ENCODE measurements at regions not wholly inside any gene's neighbourhood (a gene's known extent, or its start where the extent isn't known, plus 50 kb on each side); places are given as distances from the start of the nearest gene placed in this dataset.
"Not testable (repeated sequence)": the region's sequence is repeated elsewhere in the genome, so short reads cannot be mapped to it uniquely, and the experiment has no call there.

GRCh38 chr3:145307272-145307671 lies 853.7 kb downstream of the PLOD2 start:
- H3K9ac ChIP-seq (ENCODE audit: low read length) = no peak overlapping the region
- TF ChIP-seq POLR2AphosphoS5 (IDR thresholded peaks at IDR 0.05) (no peak), TAF1 (IDR thresholded peaks at IDR 0.05; ENCODE audit: low read depth) (no peak), CTCF (IDR thresholded peaks at IDR 0.05; ENCODE audit: poor library complexity, severe bottlenecking) (no peak), RAD21 (conservative IDR thresholded peaks at IDR 0.05) (no peak), MXI1 (conservative IDR thresholded peaks at IDR 0.05; ENCODE audit: poor library complexity, severe bottlenecking) (no peak), EP300 (conservative IDR thresholded peaks at IDR 0.05; ENCODE audit: poor library complexity, severe bottlenecking) (no peak), SMC3 (conservative IDR thresholded peaks at IDR 0.05; ENCODE audit: poor library complexity) (no peak), EZH2 (IDR thresholded peaks at IDR 0.05; ENCODE audit: borderline replicate concordance, insufficient read depth, low read length, poor library complexity, severe bottlenecking) (no peak), REST (IDR thresholded peaks at IDR 0.05; ENCODE audit: borderline replicate concordance) (no peak)

GRCh38 chr3:145313751-145314150 lies 847.2 kb downstream of the PLOD2 start:
- Histone ChIP-seq H3K9ac (ENCODE audit: low read length) (no peak overlapping the region), H2AFZ (ENCODE audit: low read depth, low read length) (no peak overlapping the region), H3K36me3 (ENCODE audit: insufficient read depth, low read length) (no peaks in the 10 kb centered on the region), H4K20me1 (ENCODE audit: insufficient read depth) (no peaks in the 10 kb centered on the region), H3K27ac (ENCODE audit: low read length) (no peak overlapping the region), H3F3A (ENCODE audit: insufficient read depth, low read length, poor library complexity, severe bottlenecking) (no peaks in the 10 kb centered on the region), H3K4me2 (ENCODE audit: low read length) (no peak overlapping the region), H3K79me2 (replicated peaks; ENCODE audit: insufficient read depth, low read length) (no peaks in the 10 kb centered on the region), H3K27me3 (ENCODE audit: insufficient read depth, low read depth, low read length) (no peaks in the 10 kb centered on the region), H3K9me2 (ENCODE audit: insufficient read depth, low read length) (no peaks in the 10 kb centered on the region), H3K4me3 (ENCODE audit: low read length) (no peak overlapping the region), H3K9me3 (ENCODE audit: low read length) (no peaks in the 10 kb centered on the region)
- TF ChIP-seq MXI1 (conservative IDR thresholded peaks at IDR 0.05; ENCODE audit: poor library complexity, severe bottlenecking) (no peak), POLR2AphosphoS5 (IDR thresholded peaks at IDR 0.05) (no peak), TAF1 (IDR thresholded peaks at IDR 0.05; ENCODE audit: low read depth) (no peak), CTCF (IDR thresholded peaks at IDR 0.05; ENCODE audit: poor library complexity, severe bottlenecking) (no peak), RAD21 (conservative IDR thresholded peaks at IDR 0.05) (no peak), REST (IDR thresholded peaks at IDR 0.05; ENCODE audit: borderline replicate concordance) (no peak), EP300 (conservative IDR thresholded peaks at IDR 0.05; ENCODE audit: poor library complexity, severe bottlenecking) (no peak), EZH2 (IDR thresholded peaks at IDR 0.05; ENCODE audit: borderline replicate concordance, insufficient read depth, low read length, poor library complexity, severe bottlenecking) (no peak), SMC3 (conservative IDR thresholded peaks at IDR 0.05; ENCODE audit: poor library complexity) (no peak)

More at GRCh38 chr3:145307272-145307671, 853.7 kb downstream of the PLOD2 start:
- Histone ChIP-seq H3F3A (ENCODE audit: insufficient read depth, low read length, poor library complexity, severe bottlenecking) (no peaks in the 10 kb centered on the region), H3K27me3 (ENCODE audit: insufficient read depth, low read depth, low read length) (no peaks in the 10 kb centered on the region), H3K9me3 (ENCODE audit: low read length) (no peaks in the 10 kb centered on the region), H3K27ac (ENCODE audit: low read length) (no peak overlapping the region), H3K4me3 (ENCODE audit: low read length) (no peak overlapping the region), H2AFZ (ENCODE audit: low read depth, low read length) (no peak overlapping the region), H3K9me2 (ENCODE audit: insufficient read depth, low read length) (no peaks in the 10 kb centered on the region), H3K4me2 (ENCODE audit: low read length) (no peak overlapping the region), H3K36me3 (ENCODE audit: insufficient read depth, low read length) (no peaks in the 10 kb centered on the region), H4K20me1 (ENCODE audit: insufficient read depth) (no peaks in the 10 kb centered on the region), H3K79me2 (replicated peaks; ENCODE audit: insufficient read depth, low read length) (no peaks in the 10 kb centered on the region)

- not testable (repeated sequence) for H2AFZ ChIP-seq (ENCODE audit: low read depth, low read length); H3K9me2 ChIP-seq (ENCODE audit: insufficient read depth, low read length); H3K4me2 ChIP-seq (ENCODE audit: low read length)
Observed at GRCh38 chr3:145316253-145316652, 844.7 kb downstream of the PLOD2 start.

More at GRCh38 chr3:145316253-145316652, 844.7 kb downstream of the PLOD2 start:
- H3K9me3 ChIP-seq (ENCODE audit: low read length); H3K4me3 ChIP-seq (ENCODE audit: low read length); H3K27me3 ChIP-seq (ENCODE audit: insufficient read depth, low read depth, low read length); H3K79me2 ChIP-seq (replicated peaks; ENCODE audit: insufficient read depth, low read length); H3K9ac ChIP-seq (ENCODE audit: low read length); H4K20me1 ChIP-seq (ENCODE audit: insufficient read depth); H3F3A ChIP-seq (ENCODE audit: insufficient read depth, low read length, poor library complexity, severe bottlenecking); H3K27ac ChIP-seq (ENCODE audit: low read length); H3K36me3 ChIP-seq (ENCODE audit: insufficient read depth, low read length): not testable (repeated sequence)
